ENCODE measurements at regions not wholly inside any gene's neighbourhood (a gene's known extent, or its start where the extent isn't known, plus 50 kb on each side); places are given as distances from the start of the nearest gene placed in this dataset.

DNA sequence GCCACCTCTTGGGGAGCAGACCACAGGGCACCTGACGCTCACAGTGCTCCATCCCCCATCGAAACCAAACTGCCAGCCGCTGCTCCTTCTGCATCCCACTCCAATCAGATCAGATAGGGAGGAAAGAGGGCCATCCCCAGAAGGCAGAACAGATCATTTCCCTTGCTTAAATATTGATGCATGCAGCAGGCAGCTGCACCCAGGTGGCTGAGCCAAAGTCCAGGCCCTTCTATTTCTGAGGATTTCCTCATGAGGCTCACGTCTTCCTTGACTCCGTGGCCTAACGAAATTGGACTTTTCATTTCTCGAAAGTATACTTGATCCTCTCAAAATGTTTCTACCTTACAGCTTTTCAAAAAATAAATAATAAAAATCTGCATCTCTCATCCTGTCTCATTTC, 239.2 kb downstream of the ATG4C start:
- in situ Hi-C loops (cut with MboI; ENCODE audit: low sequenced_read_pairs, unreplicated experiment), result no loop called here
- DNase-seq (ENCODE audit: low spot score), result no peak
- TF ChIP-seq, protein P1, sequence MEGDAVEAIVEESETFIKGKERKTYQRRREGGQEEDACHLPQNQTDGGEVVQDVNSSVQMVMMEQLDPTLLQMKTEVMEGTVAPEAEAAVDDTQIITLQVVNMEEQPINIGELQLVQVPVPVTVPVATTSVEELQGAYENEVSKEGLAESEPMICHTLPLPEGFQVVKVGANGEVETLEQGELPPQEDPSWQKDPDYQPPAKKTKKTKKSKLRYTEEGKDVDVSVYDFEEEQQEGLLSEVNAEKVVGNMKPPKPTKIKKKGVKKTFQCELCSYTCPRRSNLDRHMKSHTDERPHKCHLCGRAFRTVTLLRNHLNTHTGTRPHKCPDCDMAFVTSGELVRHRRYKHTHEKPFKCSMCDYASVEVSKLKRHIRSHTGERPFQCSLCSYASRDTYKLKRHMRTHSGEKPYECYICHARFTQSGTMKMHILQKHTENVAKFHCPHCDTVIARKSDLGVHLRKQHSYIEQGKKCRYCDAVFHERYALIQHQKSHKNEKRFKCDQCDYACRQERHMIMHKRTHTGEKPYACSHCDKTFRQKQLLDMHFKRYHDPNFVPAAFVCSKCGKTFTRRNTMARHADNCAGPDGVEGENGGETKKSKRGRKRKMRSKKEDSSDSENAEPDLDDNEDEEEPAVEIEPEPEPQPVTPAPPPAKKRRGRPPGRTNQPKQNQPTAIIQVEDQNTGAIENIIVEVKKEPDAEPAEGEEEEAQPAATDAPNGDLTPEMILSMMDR (IDR thresholded peaks at IDR 0.05; ENCODE audit: borderline replicate concordance, control extremely low read depth, extremely low read depth, insufficient read depth, missing control alignments), result no peak

DNA sequence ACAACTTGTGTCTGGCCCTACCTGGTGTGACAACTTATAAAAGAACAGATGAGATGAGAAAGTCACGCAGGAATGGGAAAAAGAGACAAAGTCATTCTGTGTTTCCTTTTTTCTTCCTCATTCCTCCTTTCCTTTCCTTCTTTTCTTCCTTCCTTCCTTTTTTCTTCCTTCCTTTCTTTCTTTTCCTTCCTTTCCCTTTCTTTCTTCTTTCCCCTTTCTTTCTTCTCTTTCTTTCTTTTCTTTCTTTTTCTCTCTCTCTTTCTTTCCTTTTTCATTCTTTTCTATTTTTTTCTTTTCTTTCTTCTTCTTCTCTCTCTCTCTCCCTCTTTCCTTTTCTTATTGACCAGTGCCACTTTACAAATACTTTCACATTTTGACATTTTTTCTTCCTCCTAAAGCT, 239.7 kb downstream of the ATG4C start:
- TF ChIP-seq, protein P1 (IDR thresholded peaks at IDR 0.05; ENCODE audit: borderline replicate concordance, control extremely low read depth, extremely low read depth, insufficient read depth, missing control alignments), result no peak
- DNase-seq (ENCODE audit: low spot score), result no peak

DNA sequence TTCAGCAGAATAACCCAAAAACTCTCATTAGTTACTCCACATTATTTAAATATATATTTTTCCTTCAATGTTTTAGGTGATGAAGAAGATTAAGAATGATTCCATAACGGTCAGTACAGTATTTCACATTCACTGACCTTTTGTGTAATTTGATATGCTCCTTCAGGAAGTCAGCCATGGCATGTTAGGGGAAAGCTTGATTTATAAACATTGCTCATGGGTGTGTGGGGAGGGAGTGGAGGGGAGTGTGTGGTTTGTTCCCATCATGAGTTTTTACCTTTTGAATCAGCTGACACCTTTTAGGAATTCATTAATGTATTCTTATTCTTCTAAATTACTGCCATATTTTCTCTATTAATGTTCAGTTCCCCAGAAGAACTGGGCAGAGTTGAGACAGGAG, 240.2 kb downstream of the ATG4C start:
- no peak for DNase-seq (ENCODE audit: low spot score)
- in situ Hi-C loops (cut with MboI; ENCODE audit: low sequenced_read_pairs, unreplicated experiment), result no loop called here
- TF ChIP-seq, protein P1 (IDR thresholded peaks at IDR 0.05; ENCODE audit: borderline replicate concordance, control extremely low read depth, extremely low read depth, insufficient read depth, missing control alignments), result no peak

More for the DNA sequence above, 239.7 kb downstream of the ATG4C start:
- in situ Hi-C loops (cut with MboI; ENCODE audit: low sequenced_read_pairs, unreplicated experiment), result no loop called here

DNA sequence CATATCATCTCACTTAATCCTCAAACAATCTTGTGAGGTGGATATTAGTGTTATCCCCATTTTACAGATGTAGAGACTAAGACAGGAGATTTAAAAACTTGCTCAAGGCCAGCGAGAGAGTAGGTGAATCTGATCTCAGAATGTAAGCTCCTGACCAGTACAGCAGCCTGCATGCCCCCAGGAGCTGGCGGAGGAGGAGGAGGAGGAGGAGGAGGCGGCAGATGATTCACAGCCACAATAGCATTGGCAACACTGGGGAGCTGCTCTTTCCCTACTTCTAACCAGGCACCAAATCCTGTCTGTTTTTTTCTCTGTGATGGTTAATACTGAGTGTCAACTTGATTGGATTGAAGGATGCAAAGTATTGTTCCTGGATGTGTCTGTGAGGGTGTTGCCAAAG, 243.2 kb downstream of the ATG4C start:
- TF ChIP-seq, protein P1 (IDR thresholded peaks at IDR 0.05; ENCODE audit: borderline replicate concordance, control extremely low read depth, extremely low read depth, insufficient read depth, missing control alignments), result no peak
- in situ Hi-C loops (cut with MboI; ENCODE audit: low sequenced_read_pairs, unreplicated experiment), result no loop called here
- DNase-seq (ENCODE audit: low spot score), result no peak

DNA sequence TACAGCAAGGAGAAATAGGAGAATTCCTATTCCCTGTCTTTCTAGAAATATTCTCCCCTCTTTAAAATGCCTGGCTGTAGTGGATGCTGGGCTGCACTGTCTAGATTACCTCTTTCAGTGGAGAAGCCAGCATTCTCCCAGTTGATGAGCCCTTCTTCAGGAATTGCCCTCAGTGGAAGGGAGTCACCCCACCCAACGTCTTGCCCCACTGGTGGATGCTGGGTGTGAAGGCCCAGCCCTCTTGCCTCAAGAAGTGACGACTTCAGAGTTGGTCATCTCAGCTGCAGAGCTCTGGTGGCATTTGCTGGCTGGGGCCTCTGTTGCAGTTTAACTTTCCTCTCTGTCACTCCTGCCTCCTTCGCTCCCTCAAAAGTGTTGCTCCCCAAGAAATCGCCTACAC, 248.2 kb downstream of the ATG4C start:
- TF ChIP-seq, protein P1 (IDR thresholded peaks at IDR 0.05; ENCODE audit: borderline replicate concordance, control extremely low read depth, extremely low read depth, insufficient read depth, missing control alignments), result no peak
- DNase-seq (ENCODE audit: low spot score), result no peak

DNA sequence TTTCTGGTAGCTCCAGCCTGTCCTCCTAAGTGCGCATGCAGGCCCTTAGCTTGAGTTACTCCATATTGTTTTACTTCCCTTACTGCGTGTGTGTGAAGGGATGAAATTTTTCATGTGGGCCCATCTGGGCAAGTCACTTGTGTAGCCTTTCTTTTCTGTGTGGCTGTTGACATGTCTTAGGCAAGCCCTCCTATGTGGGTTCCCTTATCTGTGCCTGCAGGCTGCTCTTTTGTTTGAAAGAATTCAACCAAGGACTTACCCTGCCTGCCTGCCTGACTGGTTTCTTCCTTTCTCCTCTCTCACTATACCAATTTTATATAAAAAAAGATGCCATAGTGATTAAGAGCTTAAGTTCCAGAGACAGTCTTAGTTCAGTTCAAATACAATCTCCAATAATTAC, 249.3 kb downstream of the ATG4C start:
- TF ChIP-seq, protein P1 (IDR thresholded peaks at IDR 0.05; ENCODE audit: borderline replicate concordance, control extremely low read depth, extremely low read depth, insufficient read depth, missing control alignments), result no peak
- in situ Hi-C loops (cut with MboI; ENCODE audit: low sequenced_read_pairs, unreplicated experiment), result no loop called here
- DNase-seq (ENCODE audit: low spot score), result no peak

More for the DNA sequence above, 248.2 kb downstream of the ATG4C start:
- in situ Hi-C loops (cut with MboI; ENCODE audit: low sequenced_read_pairs, unreplicated experiment), result no loop called here

DNA sequence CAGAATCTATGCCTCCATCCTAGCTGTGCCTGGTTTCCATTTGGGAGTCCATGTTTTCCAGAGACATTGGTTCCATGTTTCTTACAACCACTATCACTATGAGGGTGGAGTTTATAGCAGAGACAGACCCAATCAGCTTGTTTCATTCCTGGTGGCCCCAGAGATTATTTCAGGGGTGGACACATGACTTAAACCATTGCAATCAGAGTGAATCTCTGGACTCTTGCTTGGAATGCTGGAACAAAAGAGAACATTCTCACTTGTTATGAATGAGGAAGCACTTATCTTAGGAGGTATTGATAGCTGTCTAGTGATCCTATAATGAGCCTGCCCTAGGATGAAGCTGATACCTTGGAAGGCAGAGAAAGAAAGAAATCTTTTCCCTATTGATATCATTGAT, 250.3 kb downstream of the ATG4C start:
- TF ChIP-seq, protein P1 (IDR thresholded peaks at IDR 0.05; ENCODE audit: borderline replicate concordance, control extremely low read depth, extremely low read depth, insufficient read depth, missing control alignments), result no peak
- DNase-seq (ENCODE audit: low spot score), result no peak
- in situ Hi-C loops (cut with MboI; ENCODE audit: low sequenced_read_pairs, unreplicated experiment), result no loop called here

Measured in GM13976 (cell line).